HG03432 (cell line): ENCODE measurements at regions not wholly inside any gene's neighbourhood (a gene's known extent, or its start where the extent isn't known, plus 50 kb on each side); places are given as distances from the start of the nearest gene placed in this dataset.
"Not testable (repeated sequence)": the region's sequence is repeated elsewhere in the genome, so short reads cannot be mapped to it uniquely, and the experiment has no call there.

Experiments
- ATAC-seq: cut with Tn5 transposase; IDR thresholded peaks from one replicate; pipeline ENCODE4 v1.9.1; 2021; ENCODE audit warnings: mild to moderate bottlenecking, moderate library complexity; ENCODE audit not compliant: unreplicated experiment

DNA sequence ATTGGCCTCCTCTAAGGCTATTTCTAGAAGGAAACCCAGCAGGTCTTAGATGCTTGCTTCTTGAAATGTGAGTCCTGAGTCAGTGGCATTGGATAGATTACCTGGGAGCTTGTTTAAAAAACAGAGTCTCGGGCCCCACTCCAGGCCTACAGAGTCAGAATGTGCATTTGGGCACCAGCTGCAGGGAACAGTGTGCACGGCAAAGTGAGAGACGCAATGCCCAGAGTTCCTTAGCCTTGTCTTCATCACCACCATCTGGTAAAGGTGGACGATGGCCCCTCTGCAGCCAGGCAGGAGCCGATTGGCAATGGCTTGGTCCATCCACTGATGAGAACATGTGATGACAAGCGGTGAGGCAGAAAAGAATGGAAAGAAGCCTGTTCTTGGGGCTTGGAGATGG lies 102.1 kb upstream of the TSC22D1 start:
- no peak for ATAC-seq

DNA sequence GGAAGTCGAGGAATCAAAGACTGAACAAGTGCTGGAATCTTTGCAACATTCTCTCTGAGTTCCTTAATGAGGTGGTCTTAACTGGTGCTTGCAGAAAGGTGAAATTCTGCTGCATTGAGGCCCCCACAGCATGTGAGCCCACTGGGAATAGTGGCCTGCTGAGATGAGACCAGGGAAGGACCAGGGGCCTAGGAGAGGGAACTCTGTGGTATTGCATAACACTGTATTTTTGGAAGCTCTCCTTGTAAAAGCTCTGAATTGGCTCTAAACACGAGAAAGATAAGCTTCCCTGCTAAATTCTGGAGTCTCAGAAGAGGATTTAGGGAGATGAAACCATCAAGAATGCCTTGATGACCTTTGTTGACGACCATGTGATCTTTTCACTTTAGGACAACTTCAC lies 100.4 kb upstream of the TSC22D1 start:
- no peak for ATAC-seq

DNA sequence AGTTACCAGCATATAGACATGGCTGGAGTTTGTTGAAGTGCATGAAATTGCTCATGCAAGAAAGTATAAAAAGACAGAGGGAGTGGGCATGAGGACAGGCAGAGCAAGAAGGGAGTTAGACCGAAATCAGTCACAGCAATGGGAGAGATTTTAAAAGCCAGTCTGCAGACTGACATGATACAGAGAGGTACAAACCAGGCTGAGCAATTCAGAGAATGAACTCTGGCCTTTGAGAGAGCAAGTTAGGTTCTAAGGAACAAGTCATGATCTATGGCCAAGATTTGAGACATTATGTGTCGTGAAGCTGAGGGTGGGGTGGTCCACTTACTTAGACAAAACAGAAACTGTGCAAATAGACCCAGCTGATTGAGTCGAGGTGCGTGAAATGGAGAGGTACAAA lies 93.4 kb upstream of the TSC22D1 start:
- no peak for ATAC-seq

DNA sequence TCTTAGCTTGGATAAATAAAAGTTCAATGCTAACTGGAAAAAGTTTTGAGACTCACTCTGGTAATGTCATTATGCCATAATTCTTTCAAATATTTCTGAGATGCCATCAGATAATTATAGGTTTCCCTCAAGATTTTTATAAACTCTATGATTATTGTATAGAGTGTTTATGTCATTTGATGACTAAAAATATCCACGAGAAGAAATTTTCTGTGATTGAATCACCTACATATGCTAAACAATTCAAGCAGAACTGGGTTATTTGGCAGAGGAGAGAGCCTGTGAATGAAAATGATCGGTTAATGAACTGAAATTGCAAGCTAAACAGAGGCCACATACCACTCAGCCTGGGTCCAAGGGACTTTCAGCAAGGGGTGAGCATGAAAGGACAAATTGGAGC lies 92.6 kb upstream of the TSC22D1 start:
- no peak for ATAC-seq

DNA sequence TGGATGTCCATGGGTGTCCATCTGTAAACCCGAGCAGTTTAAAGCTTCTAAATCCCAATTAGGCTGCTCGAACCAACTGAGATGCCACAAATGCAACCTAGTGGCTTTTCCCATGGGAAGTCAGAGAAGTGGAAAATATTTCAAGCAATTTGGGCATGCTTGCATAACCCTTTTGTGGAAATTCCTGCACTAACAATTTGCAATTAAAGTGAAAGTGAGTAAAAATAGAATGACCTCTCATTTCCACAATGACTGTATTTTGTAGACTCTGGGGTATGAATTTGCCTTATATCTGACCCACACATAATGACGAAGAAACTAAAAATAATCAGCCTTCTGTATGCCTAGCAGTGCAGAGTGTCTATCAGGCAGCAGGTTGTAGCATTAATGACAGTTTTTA lies 91.8 kb upstream of the TSC22D1 start:
- peak; percentile 84 for ATAC-seq

GRCh38 chr13:44666538-44666937 lies 90.4 kb upstream of the TSC22D1 start:
- ATAC-seq = not testable (repeated sequence)

GRCh38 chr13:44664308-44664707 lies 88.2 kb upstream of the TSC22D1 start:
- no peak for ATAC-seq

DNA sequence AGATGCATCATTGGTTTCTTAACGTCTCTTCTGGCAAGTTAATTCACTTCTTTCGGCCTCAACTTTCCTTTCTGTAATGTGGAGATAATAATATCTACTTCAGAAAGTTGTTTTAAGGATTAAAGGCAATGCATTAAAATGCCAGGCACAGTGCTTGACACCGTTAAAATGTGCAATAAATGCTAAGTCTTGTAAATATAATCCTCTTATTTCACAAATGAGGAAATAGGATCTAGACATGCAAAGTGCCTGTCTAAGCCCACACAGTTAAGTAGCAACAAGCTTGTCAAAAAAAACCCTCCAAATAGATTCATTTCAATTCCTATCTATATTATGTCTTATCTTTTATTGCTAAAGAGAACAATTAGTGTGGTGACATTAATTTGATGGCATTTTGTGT lies 86.4 kb upstream of the TSC22D1 start:
- ATAC-seq = no peak

- no peak for ATAC-seq
Observed at GRCh38 chr13:44661936-44662335, 85.8 kb upstream of the TSC22D1 start.

DNA sequence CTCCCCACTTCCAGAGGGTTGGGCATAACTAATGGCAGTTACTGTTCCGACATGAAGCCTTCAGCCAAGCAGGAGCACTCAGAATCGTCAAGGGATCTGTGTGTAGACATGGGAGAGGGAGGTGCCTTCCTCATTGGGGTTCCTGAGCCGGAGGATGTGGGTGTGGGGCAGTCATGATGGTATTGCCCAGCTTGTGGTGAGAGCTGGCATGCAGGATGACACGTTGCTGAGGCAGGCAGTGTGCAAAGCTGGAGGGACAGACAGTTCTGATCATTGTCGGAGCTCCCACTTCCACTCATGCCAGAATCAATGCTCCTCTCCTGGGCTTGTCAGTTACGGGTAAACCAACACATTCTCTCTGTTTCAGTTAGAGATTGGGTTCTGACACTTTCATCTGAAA lies 83.9 kb upstream of the TSC22D1 start:
- no peak for ATAC-seq

DNA sequence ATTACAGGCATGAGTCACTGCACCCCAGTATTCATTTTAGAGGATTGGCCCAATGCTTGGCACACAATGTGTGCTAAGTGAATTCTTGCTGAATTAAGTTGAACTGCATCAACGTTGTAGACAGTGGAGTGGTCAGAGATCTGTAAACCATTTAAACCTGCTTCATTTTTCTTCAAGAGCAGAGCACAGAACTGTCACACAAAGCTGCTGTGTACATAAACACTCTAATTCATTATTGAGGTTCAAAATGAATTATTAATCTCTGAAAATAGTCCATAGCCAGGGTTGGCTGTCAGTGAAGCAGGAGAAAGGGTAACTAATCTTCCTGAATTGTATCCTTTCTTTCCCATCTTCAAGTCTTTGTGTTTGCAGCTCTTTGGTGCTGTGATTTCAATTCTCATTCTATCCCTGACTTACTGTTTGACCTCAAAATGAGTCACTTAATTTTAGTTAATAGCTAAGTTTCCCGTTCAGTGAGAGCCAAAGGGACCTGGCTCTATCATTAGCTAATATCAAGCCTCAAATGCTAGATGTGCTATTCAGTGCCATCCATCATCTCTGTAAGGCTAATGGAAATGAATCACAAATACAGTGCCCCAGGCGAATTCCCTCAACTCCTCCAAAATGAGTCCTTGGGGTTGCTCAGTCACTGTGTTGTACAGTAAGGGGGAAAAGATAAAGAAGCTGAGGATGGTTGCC lies 77.0 kb upstream of the TSC22D1 start:
- ATAC-seq = no peak

DNA sequence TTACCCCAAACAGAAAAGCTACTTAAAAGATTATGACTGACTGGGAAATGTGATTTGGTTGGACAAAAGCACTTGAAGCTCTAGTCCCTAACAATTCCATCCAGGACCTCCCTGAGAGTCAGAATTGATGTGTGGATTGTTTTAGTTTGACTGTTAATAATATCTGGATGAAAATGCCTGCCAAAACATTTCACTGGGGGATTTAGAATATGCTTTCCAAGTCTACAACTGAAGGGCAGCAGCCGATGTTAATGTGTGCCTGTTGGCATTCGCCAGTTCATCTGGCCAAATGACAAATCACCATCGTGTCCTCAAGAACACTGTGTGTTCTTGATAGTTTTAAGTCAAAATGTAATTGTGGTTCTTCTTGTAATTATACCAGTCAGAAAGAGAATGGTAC lies 76.0 kb upstream of the TSC22D1 start:
- no peak for ATAC-seq

DNA sequence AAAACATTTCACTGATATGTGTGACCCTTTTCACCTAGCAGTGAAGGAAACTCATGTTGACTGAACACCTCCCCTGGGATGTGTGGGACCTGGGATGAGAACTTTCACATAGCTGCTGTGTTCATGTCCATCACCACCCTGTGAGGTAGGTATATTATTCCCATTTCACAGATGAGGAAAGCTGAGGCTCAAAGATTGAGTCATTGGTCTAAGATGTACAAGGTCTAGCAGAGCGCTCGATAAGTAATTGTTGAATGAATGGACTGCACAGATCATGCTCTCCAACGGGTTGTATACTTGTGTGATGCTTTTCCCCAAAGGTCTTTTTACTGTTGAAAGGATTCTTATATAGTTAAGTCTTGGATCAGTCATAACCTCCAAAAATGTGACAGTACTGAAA lies 75.6 kb upstream of the TSC22D1 start:
- no peak for ATAC-seq

DNA sequence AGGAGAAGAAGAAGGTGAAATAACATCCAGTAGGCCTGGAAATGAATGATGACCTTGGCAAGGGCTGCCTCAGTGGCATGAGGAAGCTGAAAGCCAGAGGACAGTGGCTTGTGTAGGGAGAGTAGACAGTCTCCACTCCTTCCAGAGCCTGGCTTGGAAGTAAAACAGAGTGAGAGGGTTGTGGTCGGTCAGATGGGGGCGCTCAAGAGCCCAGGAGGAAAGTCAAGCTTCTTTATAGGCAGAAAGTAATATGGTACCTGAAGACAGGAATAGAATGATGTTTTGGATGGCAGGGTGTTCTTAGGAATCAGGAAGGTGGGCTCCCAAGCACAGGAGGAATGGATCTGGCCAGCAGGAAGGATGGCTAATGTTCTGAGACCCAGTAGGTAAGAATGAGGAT lies 75.1 kb upstream of the TSC22D1 start:
- no peak for ATAC-seq

DNA sequence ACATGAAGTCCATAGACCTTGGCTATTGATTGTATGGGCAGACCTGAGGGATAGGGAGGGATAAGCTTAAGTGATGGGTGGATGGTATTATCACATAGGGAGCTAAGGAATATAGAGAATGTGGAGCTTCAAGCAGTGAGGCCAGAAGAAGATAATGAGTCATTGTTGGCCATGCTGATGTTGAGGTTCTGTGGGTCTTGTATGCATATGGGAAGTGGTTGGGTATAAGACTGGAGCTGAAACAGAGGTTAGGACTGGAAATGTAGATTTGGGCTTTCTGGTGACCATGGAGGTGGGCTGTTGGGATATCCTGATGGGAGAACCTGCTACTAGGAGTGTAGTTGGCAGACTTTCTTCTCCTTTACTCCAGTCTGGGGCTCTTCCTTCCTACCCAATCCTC lies 73.7 kb upstream of the TSC22D1 start:
- ATAC-seq = no peak

DNA sequence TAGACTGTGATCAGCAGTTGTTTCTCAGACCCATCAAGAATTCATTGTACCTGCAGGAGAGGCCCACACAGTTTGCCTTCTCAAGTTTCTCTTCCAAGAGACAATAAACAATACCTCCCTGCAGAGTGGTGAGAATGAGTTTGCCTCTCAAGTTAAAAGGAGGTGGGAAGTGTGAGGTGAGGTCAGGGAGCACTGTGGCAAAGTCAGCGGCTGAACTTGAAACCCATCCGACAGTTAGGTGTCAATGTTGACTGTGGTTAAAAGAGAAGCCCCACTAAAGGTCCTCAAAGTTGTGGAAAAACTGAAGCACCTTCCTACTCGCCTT lies 72.9 kb upstream of the TSC22D1 start:
- ATAC-seq = peak; percentile 88

- peak; percentile 75 for ATAC-seq
Observed at GRCh38 chr13:44648392-44649103, 72.4 kb upstream of the TSC22D1 start.

DNA sequence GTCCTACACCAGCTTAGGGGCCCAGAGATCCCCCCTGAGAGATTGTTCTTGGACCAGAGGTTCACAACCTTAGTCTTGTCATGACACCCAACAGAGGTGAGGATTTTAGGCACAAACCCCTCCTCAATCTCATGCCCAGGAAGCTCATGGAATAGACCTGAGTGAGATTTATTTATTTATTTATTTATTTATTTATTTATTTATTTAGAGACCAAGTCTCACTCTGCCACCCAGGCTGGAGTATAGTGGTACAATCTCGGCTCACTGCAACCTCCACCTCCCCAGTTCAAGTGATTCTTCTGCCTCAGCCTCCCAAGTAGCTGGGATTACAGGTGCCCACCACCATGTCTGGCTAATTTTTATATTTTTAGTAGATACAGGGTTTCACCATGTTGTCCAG lies 71.4 kb upstream of the TSC22D1 start:
- ATAC-seq = not testable (repeated sequence)

DNA sequence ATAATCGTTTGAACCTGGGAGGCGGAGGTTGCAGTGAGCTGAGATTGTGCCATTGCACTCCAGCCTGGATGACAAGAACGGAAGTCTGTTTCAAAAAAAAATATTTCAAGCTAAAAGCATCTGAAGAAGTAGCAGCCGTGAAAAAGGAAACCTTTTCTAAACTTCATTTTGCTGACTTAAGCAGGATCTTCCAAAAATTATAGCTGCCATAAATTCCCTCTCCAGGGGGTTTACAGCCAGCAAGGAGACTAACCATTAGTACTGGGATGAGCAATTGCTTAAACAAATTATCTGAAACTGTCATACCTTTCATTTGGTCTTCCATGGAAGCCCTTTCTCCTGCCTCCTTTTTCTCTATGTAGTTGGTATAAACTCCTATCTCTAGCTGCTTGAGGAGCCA lies 69.9 kb upstream of the TSC22D1 start:
- ATAC-seq = no peak

DNA sequence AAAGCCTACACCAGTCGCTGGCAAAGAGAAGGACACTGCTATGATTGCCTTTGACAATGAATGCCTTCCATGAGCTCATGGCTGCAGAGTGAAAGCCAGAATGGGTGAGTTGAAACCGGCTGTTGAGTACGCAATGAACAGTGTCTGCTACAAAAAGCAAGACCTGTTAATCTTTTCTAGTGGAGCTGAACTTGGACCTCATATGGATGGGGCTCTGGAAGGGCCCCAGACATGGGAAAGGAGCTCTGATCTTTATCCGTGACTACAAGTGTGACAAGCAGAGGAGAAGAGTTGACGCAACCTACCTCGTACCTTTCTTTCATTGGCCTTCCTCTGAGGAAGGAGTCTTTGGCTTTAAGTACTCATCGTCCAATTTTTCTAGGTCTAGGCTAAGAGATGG lies 67.1 kb upstream of the TSC22D1 start:
- ATAC-seq = no peak

DNA sequence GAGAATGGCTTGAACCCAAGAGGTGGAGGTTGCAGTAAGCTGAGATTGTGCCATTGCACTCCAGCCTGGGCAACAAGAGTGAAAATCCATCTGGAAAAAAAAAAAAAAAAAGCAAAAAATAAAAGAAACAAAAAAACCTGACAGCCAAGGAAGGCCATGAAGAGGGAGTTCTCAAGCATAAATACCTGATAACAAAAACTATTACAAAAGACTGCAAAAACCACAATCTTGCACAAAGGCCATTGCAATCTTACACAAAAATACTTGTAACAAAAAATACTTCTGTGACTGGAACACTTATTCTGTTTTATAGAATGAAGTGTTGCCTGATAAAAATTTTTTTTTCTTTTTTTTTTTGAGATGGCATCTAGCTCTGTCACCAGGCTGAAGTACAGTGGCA lies 61.5 kb upstream of the TSC22D1 start:
- no peak for ATAC-seq

GRCh38 chr13:44629465-44630183 lies 53.5 kb upstream of the TSC22D1 start:
- no peak for ATAC-seq
